GM21825 (cell line): ENCODE measurements at regions not wholly inside any gene's neighbourhood (a gene's known extent, or its start where the extent isn't known, plus 50 kb on each side); places are given as distances from the start of the nearest gene placed in this dataset.
"Not testable (repeated sequence)": the region's sequence is repeated elsewhere in the genome, so short reads cannot be mapped to it uniquely, and the experiment has no call there.

Experiments
- ATAC-seq: cut with Tn5 transposase; IDR thresholded peaks from one replicate; pipeline ENCODE4 v1.9.1; 2021; ENCODE audit warnings: mild to moderate bottlenecking, moderate library complexity; ENCODE audit not compliant: unreplicated experiment

GRCh38 chr2:63737081-63737751 is 104.5 kb upstream of the UGP2 start:
- no peak for ATAC-seq

- ATAC-seq = no peak
Observed at GRCh38 chr2:63738019-63738418, 103.7 kb upstream of the UGP2 start.

- ATAC-seq = not testable (repeated sequence)
Observed at GRCh38 chr2:63739180-63739579, 102.5 kb upstream of the UGP2 start.

GRCh38 chr2:63740020-63740419 is 101.7 kb upstream of the UGP2 start:
- no peak for ATAC-seq

- ATAC-seq = no peak
Observed at GRCh38 chr2:63740943-63741342, 100.8 kb upstream of the UGP2 start.

GRCh38 chr2:63741884-63742579 is 99.7 kb upstream of the UGP2 start:
- no peak for ATAC-seq

GRCh38 chr2:63742580-63742976 is 99.1 kb upstream of the UGP2 start:
- ATAC-seq = no peak

GRCh38 chr2:63743170-63743981 is 98.3 kb upstream of the UGP2 start:
- no peak for ATAC-seq

GRCh38 chr2:63743982-63744966 is 97.4 kb upstream of the UGP2 start:
- no peak for ATAC-seq

- not testable (repeated sequence) for ATAC-seq
Observed at GRCh38 chr2:63746548-63746947, 95.1 kb upstream of the UGP2 start.

- ATAC-seq = no peak
Observed at GRCh38 chr2:63751901-63752300, 89.8 kb upstream of the UGP2 start.

GRCh38 chr2:63755216-63755615 is 86.5 kb upstream of the UGP2 start:
- ATAC-seq = no peak

- ATAC-seq = no peak
Observed at GRCh38 chr2:63755965-63756364, 85.7 kb upstream of the UGP2 start.

- ATAC-seq = no peak
Observed at GRCh38 chr2:63763391-63763941, 78.2 kb upstream of the UGP2 start.

- ATAC-seq = no peak
Observed at GRCh38 chr2:63764630-63765029, 77.1 kb upstream of the UGP2 start.

GRCh38 chr2:63765117-63765516 is 76.6 kb upstream of the UGP2 start:
- no peak for ATAC-seq

GRCh38 chr2:63767307-63767706 is 74.4 kb upstream of the UGP2 start:
- no peak for ATAC-seq

- no peak for ATAC-seq
Observed at GRCh38 chr2:63768051-63768450, 73.6 kb upstream of the UGP2 start.

GRCh38 chr2:63769915-63770314 is 71.8 kb upstream of the UGP2 start:
- ATAC-seq = no peak

GRCh38 chr2:63772061-63772460 is 69.6 kb upstream of the UGP2 start:
- no peak for ATAC-seq
